HG02642 (cell line): ENCODE measurements at regions not wholly inside any gene's neighbourhood (a gene's known extent, or its start where the extent isn't known, plus 50 kb on each side); places are given as distances from the start of the nearest gene placed in this dataset.

Source experiments
- ATAC-seq: cut with Tn5 transposase; IDR thresholded peaks from one replicate; pipeline ENCODE4 v1.9.1; 2021; ENCODE audit warnings: mild to moderate bottlenecking; ENCODE audit not compliant: unreplicated experiment, poor library complexity

DNA sequence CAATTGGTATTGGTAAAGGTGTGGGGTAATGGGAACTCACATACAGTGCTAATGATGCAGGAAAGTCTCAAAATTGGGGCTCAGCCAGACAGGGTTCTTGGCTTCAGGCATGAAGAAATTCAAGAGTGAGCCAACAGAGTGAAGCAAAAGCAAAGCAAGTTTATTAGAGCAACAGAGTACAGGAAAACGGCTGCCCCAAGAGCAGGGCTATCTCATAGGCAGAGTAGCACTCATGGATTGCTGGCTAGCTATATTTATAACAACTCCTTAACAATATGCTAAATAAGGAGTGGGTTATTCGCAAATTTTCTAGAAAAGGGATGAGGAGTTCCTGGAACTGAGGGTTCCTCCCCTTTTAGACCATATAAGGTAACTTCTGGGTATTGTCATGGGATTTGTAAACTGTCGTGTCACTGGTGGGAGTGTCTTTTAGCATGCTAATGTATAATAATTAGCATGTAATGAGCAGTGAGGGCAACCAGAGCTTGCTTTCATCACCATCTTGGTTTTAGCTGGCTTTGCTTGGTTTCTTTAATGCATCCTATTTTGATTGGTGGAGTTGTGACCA is 233.8 kb upstream of the NOL4 start:
- no peak for ATAC-seq

- ATAC-seq, result no peak
Measured at GRCh38 chr18:34461266-34461665, 236.6 kb upstream of the NOL4 start.

GRCh38 chr18:34467058-34467457 is 242.3 kb upstream of the NOL4 start:
- ATAC-seq, result peak; percentile 72

- ATAC-seq, result no peak
Measured at GRCh38 chr18:34480162-34480700, 229.9 kb upstream of the DTNA start.

DNA sequence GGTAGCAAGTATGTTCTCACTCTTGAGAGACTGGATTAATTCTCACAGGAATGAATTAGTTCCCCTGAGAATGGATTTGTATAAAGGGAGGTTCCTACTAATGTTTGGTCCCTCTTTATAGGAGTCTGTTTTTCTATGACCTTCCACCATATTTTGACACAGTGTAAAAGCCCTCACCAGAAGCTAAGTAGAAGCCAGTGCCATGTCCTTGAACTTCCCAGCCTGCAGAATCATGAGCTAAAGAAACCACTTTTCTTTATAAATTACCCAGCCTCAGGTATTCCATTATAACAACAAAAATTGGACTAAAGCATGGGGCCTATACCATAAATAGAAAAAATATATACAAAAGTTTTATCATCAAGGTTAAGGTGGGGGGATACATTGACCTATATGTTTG is 227.9 kb upstream of the DTNA start:
- no peak for ATAC-seq

DNA sequence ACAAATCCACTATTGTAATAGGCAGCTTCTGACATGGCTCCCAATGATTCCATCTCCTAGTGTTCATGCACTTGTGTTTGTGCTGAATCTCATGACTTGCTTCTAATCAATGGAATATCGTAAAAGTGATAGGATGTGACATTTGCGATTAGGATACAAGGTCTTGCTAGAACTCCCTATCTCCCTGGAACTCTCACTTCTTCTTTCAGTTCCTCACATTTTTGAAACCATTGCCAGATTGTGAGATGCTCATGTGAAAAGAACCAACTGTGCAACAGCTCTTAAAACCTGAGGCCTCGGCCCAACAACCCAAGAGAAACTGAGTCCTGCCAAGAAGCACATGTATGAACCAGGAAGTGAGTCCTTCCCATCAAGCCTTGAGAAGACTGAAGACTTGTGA is 226.9 kb upstream of the DTNA start:
- no peak for ATAC-seq

DNA sequence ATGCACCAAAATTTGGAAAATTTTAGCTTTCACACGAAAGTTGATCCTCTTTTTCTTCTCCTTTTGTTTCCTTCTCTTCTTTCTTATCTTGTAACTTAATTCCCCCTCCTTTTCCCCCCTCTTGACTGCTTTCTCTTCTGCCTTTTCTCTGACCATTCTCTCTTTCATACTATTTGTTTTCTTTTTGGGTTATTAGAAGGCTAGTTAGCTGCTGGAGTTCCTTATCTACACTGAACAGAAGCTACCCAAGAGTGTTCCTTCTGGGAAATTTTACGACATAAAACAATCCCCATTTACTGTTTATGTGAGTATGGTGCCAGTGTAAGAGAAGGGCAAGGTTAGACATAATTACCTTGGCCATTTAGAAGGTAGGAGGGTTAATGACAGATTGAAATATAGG is 218.4 kb upstream of the DTNA start:
- no peak for ATAC-seq

DNA sequence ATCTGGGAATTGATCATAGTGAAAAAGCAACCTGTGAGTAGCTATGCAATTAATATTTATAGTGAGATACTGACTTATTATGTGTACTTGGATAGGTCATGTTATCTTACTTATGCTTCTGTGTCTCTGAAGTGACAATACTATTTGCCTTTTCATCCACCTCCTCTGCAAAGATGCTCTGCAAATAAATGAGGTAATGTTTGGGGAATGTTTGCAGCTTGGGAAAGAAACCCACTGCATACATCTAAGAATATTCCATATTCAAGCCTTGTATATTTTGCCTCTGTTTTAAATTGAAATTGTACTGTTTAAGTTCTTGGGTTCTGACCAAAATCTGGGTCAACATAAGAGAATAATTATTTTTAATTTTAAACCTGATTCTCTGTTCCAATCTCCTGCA is 217.4 kb upstream of the DTNA start:
- ATAC-seq, result no peak

DNA sequence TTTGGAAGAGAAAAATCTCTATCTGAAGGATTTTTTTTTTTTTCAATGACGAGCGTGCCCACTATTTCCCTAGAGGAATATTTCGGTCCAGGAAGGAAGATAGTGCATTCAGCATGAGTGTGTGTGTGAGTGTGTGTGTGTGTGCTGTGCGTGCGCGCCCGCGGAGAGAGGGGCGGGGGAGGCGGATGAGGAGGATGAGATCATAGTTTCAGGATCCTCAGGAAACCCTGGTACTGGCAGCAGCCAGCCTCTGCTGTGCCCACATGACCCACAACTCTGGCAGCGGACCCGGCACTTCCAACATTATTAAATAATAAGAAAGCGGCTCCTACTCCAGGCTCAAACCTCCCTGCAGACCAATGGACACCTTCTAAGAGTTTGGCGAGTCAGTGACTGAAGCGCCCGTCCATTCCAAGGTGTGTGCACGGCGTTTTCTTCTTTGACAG is 217.0 kb upstream of the DTNA start:
- ATAC-seq, result peak; percentile 69

DNA sequence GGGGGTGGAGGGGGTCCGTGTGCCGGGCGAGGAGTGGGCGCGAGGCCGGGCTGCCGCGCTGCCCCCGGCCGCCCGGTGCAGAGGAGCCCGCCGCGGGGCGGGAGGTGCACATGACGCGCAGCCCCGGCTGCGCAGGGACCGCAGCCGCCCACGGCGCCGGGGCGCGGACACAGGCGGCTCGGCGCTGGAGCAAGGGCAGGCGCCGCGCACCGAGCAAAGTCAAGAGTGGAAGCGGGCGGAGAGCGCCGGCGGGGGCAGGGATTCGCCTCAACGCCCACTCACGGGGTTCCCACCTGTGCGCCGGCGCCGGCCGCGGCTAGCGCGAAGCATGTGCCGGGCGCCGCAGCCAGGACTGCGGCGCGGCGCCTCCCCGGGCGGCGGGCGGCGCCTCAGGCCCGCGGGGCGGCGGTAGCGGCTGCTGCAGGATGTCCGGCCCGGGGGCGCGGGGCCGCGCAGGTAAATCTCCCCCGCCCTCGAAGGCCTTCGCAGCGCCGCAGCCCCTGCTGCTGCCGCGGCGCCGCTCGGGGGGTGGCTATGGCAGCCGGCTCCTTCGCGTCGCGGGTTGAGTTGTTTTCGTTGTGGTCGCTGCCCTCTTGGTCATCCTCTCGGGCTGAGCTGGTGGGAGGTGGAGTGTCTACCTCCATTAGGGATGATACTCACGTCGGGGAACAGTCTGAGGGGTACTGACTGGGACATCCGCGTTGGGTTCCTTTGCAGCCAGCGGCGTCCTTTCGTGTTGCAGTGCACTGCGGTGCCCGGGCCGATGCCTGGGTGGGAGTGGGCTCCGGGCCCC is 216.3 kb upstream of the DTNA start:
- ATAC-seq, result peak; percentile 76

- ATAC-seq, result no peak
Measured at GRCh38 chr18:34494359-34494696, 215.8 kb upstream of the DTNA start.

GRCh38 chr18:34495506-34495905 is 214.6 kb upstream of the DTNA start:
- no peak for ATAC-seq

GRCh38 chr18:34501553-34501952 is 208.5 kb upstream of the DTNA start:
- no peak for ATAC-seq

DNA sequence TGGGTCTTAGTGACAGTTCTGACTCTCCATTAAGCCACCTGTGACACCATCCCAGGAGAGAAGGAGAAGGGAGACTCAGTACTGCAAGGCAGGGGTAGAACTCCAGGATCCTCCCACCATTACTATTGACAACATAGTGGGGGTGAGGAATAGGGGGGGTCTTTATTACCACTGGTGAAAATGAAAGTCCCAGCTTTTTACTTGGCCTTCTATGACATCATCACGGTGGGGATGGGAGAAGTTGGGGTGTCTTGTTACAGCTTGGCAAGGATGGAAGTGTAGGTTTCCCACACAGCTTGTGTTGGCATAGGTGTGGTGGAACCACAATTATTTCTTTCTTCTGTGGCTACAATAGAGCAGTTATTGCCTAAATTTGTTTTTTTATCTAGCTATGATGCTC is 203.9 kb upstream of the DTNA start:
- no peak for ATAC-seq

- ATAC-seq, result no peak
Measured at GRCh38 chr18:34509163-34509562, 200.9 kb upstream of the DTNA start.

- no peak for ATAC-seq
Measured at GRCh38 chr18:34509879-34510586, 200.1 kb upstream of the DTNA start.

- no peak for ATAC-seq
Measured at GRCh38 chr18:34510926-34511325, 199.2 kb upstream of the DTNA start.

- ATAC-seq, result no peak
Measured at GRCh38 chr18:34511435-34511834, 198.7 kb upstream of the DTNA start.

DNA sequence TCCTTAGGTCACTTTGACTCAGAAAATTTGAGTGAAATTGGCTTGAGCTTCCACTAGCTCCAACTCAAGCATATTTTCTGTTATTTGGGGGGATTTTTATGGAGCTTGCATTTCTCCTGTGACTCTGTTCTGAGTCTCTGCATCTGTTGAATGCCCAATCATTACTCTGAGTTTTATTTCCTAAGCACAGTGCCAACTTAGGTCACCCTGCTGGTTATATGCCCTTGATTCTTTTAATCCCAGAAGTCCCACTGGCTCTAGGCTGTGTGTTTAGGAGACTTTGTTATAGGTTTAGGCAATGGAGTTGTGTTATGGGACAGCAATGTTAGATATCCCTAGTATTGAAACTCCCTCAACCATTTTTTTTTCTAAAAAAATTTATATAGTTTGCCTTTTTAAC is 198.2 kb upstream of the DTNA start:
- ATAC-seq, result no peak

DNA sequence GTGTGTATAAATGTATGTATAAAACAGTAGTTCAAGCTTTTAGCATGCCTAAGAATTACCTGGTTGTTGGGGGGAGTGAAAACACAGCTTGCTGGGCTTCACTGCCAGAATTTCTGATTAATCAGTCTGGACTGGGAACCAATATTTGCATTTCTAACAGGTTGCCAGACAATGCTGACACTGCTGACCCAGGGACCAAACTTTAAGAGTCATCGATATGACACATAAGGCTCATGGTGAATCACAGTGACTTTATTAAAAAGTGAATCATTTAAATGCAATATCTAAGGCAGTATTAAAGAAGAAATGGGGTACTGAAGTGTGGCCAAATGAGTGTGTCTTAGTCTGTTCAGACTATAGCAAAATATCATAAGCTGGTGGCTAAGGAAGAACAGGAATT is 195.9 kb upstream of the DTNA start:
- no peak for ATAC-seq

- no peak for ATAC-seq
Measured at GRCh38 chr18:34514957-34515356, 195.1 kb upstream of the DTNA start.
